Lung (tissue), 11 donors: ENCODE measurements at regions not wholly inside any gene's neighbourhood (a gene's known extent, or its start where the extent isn't known, plus 50 kb on each side); places are given as distances from the start of the nearest gene placed in this dataset.

Experiments used
- ATAC-seq: fragments of 200-7000 bp; cut with Tn5 transposase; one replicate; pipeline ENCODE4 v1.9.1; 2020; ENCODE audit warnings: moderate number of reproducible peaks; ENCODE audit not compliant: insufficient read depth, low FRiP score
- DNase-seq, 3 donors: peaks; one replicate each; pipeline ENCODE4 v3.0.0-alpha.2; 2013 to 2017
- H3K27ac ChIP-seq, 2 donors: one replicate each; pipeline ENCODE4 v1.5.1; 2013; ENCODE audit warnings: mild to moderate bottlenecking in 2 of 2, moderate library complexity in 2 of 2, control low read depth in 1 of 2, inconsistent platforms in 1 of 2, low read depth in 1 of 2, low read length in 1 of 2
- H3K27me3 ChIP-seq, 3 donors: one replicate each; pipeline ENCODE4 v1.5.1; 2013; ENCODE audit warnings: low read length in 2 of 3; ENCODE audit not compliant: control insufficient read depth in 3 of 3, insufficient read depth in 3 of 3
- H3K36me3 ChIP-seq, 4 donors: one replicate each; pipeline ENCODE4 v1.5.1; 2013; ENCODE audit warnings: low read length in 4 of 4, mild to moderate bottlenecking in 1 of 4, moderate library complexity in 1 of 4; ENCODE audit not compliant: control insufficient read depth in 4 of 4, insufficient read depth in 4 of 4
- H3K4me1 ChIP-seq, 5 donors: one replicate each; pipeline ENCODE4 v1.5.1; 2013; ENCODE audit warnings: low read length in 5 of 5, mild to moderate bottlenecking in 2 of 5, moderate library complexity in 1 of 5; ENCODE audit not compliant: control insufficient read depth in 5 of 5, insufficient read depth in 5 of 5
- H3K4me3 ChIP-seq: one replicate; pipeline ENCODE4 v1.5.1; 2013; ENCODE audit warnings: mild to moderate bottlenecking, control low read depth, moderate library complexity
- H3K9ac ChIP-seq, 2 donors: one replicate each; pipeline ENCODE4 v1.5.1; 2013; ENCODE audit warnings: low read length in 2 of 2, control low read depth in 1 of 2; ENCODE audit not compliant: insufficient read depth in 1 of 2
- H3K9me3 ChIP-seq, 4 donors: one replicate each; pipeline ENCODE4 v1.5.1; 2013; ENCODE audit warnings: low read length in 3 of 4, mild to moderate bottlenecking in 1 of 4, moderate library complexity in 1 of 4; ENCODE audit not compliant: control insufficient read depth in 4 of 4, insufficient read depth in 3 of 4
- CTCF ChIP-seq: IDR thresholded peaks from 2 replicates; pipeline ENCODE4 v1.5.1; 2012; ENCODE audit warnings: mild to moderate bottlenecking; ENCODE audit errors: control extremely low read depth, extremely low read depth
- WGBS, 2 donors: extraction: QIAGEN DNeasy Blood & Tissue Kit; methylation state at CpG; one replicate each; pipeline ENCODE4 v1.1.7; 2013; 5-methylcytosine and 5-hydroxymethylcytosine counted together
- donor health status: control.
- donor health status: control.
- donor health status: Bipolar disorder and iron deficiency.
- donor health status: healthy.
- donor health status: DM: yes; HTN: yes; CAD: no.

GRCh38 chr6:4446982-4447381 lies 311.6 kb upstream of the ECI2 start:
- DNase-seq (peak in 1 of 3 donors; percentile 28), ATAC-seq (no peak)
- Histone ChIP-seq H3K27ac (peak overlapping the region in 1 of 2 donors; percentile 16), H3K9ac (no peak overlapping the region), H3K36me3 (no peaks in the 10 kb centered on the region), H3K4me3 (no peak overlapping the region), H3K4me1 (peaks cover 0 to 3% (median 0%) of the 10 kb centered on the region in 5 donors), H3K9me3 (peaks cover 0 to 4% (median 3%) of the 10 kb centered on the region in 4 donors), H3K27me3 (no peaks in the 10 kb centered on the region)
- WGBS, 2 donors, result 53 to 64% methylated on average over 8 of the region's 8 CpGs
- TF ChIP-seq CTCF, result no peak

GRCh38 chr6:4441981-4442434 lies 306.6 kb upstream of the ECI2 start:
- Histone ChIP-seq H3K27me3 (no peaks in the 10 kb centered on the region), H3K9me3 (peaks cover 0 to 4% (median 0%) of the 10 kb centered on the region in 4 donors), H3K4me3 (no peak overlapping the region), H3K36me3 (no peaks in the 10 kb centered on the region), H3K9ac (no peak overlapping the region), H3K4me1 (peaks cover 0 to 2% (median 0%) of the 10 kb centered on the region in 5 donors), H3K27ac (no peak overlapping the region)
- ATAC-seq (no peak), DNase-seq (no peak)
- TF ChIP-seq CTCF, result no peak

- ATAC-seq (no peak), DNase-seq (peak in 2 of 3 donors; percentile 49 to 59)
- no peaks in the 10 kb centered on the region for H3K36me3 ChIP-seq
- TF ChIP-seq CTCF, result no peak
- H3K4me1 ChIP-seq, result peaks cover 0 to 2% (median 0%) of the 10 kb centered on the region in 5 donors
- H3K27ac ChIP-seq, result no peak overlapping the region
- peaks cover 0 to 4% (median 0%) of the 10 kb centered on the region in 4 donors for H3K9me3 ChIP-seq
- no peak overlapping the region for H3K4me3 ChIP-seq
- no peaks in the 10 kb centered on the region for H3K27me3 ChIP-seq
- 23 to 52% methylated on average over 2 of the region's 2 CpGs for WGBS, 2 donors
- H3K9ac ChIP-seq, result no peak overlapping the region
These were observed 303.8 kb upstream of the ECI2 start for GRCh38 chr6:4439159-4439558.

GRCh38 chr6:4437342-4437741 lies 302.0 kb upstream of the ECI2 start:
- DNase-seq, result no peak

More at GRCh38 chr6:4437342-4437741, 302.0 kb upstream of the ECI2 start:
- no peak overlapping the region for H3K27ac ChIP-seq
- H3K4me3 ChIP-seq, result no peak overlapping the region
- no peak for ATAC-seq
- H3K9ac ChIP-seq, result no peak overlapping the region
- no peak for TF ChIP-seq CTCF
- H3K4me1 ChIP-seq, result peaks cover 0 to 2% (median 0%) of the 10 kb centered on the region in 5 donors
- peaks cover 0 to 3% (median under 1%) of the 10 kb centered on the region in 4 donors for H3K9me3 ChIP-seq
- H3K27me3 ChIP-seq, result no peaks in the 10 kb centered on the region
- WGBS, 2 donors, result 80 to 91% methylated on average over 1 of the region's 1 CpG
- H3K36me3 ChIP-seq, result no peaks in the 10 kb centered on the region
